ENCODE measurements at regions not wholly inside any gene's neighbourhood (a gene's known extent, or its start where the extent isn't known, plus 50 kb on each side); places are given as distances from the start of the nearest gene placed in this dataset.

- Histone ChIP-seq H3K9me3 (ENCODE audit: control insufficient read depth, insufficient read depth, low read depth, low read length) (no peaks in the 10 kb centered on the region), H3K4me3 (ENCODE audit: low read depth, low read length) (no peak overlapping the region), H3K4me1 (ENCODE audit: control insufficient read depth, insufficient read depth, low read length) (no peaks in the 10 kb centered on the region), H3K36me3 (ENCODE audit: control insufficient read depth in 2 of 2, insufficient read depth in 1 of 2, low read length in 2 of 2) (no peaks in the 10 kb centered on the region), H3K27ac (ENCODE audit: extremely low read depth, low read depth, low read length) (no peak overlapping the region)
- no peak for TF ChIP-seq ZNF707 (tag by site-specific recombination; IDR thresholded peaks at IDR 0.05)
- no peak for TF ChIP-seq BCL11A (tag by site-specific recombination; IDR thresholded peaks at IDR 0.05; ENCODE audit: low read depth)
- no peak for TF ChIP-seq TSHZ1 (tag by site-specific recombination; IDR thresholded peaks at IDR 0.05; ENCODE audit: borderline replicate concordance)
- TF ChIP-seq ZNF211 (tag by site-specific recombination; IDR thresholded peaks at IDR 0.05; ENCODE audit: low read depth): no peak
- TF ChIP-seq ZBTB21 (tag by site-specific recombination; IDR thresholded peaks at IDR 0.05): no peak
- TF ChIP-seq ZNF555 (tag by site-specific recombination; conservative IDR thresholded peaks at IDR 0.05): no peak
- TF ChIP-seq ZNF791 (tag by site-specific recombination; IDR thresholded peaks at IDR 0.05): no peak
- no peak for TF ChIP-seq ZNF501 (tag by site-specific recombination; IDR thresholded peaks at IDR 0.05)
- TF ChIP-seq ZNF19 (tag by site-specific recombination; IDR thresholded peaks at IDR 0.05; ENCODE audit: low read depth): no peak
- no peak for TF ChIP-seq ZNF776 (tag by site-specific recombination; IDR thresholded peaks at IDR 0.05; ENCODE audit: borderline replicate concordance)
- no peak for TF ChIP-seq ZNF521 (tag by site-specific recombination; IDR thresholded peaks at IDR 0.05)
- no peak for TF ChIP-seq ZNF488 (tag by site-specific recombination; IDR thresholded peaks at IDR 0.05)
- TF ChIP-seq ZNF157 (tag by site-specific recombination; IDR thresholded peaks at IDR 0.05): no peak
- no peak for TF ChIP-seq ZFP69B (tag by site-specific recombination; IDR thresholded peaks at IDR 0.05)
- ChIA-PET CTCF (interaction anchor here (0.7 kb wide), 1 partner anchor 615 kb away, joined by 3 read pairs; no protein-coding TSS in a partner anchor), POLR2A (no interaction called here)
These were observed 403.1 kb downstream of the VRK1 start for GRCh38 chr14:97200245-97200644.

- H3K36me3 ChIP-seq (ENCODE audit: control insufficient read depth in 2 of 2, insufficient read depth in 1 of 2, low read length in 2 of 2): no peaks in the 10 kb centered on the region
- H3K27ac ChIP-seq (ENCODE audit: extremely low read depth, low read depth, low read length): no peak overlapping the region
- H3K9me3 ChIP-seq (ENCODE audit: control insufficient read depth, insufficient read depth, low read depth, low read length): no peaks in the 10 kb centered on the region
- ChIA-PET POLR2A (no interaction called here), CTCF (no interaction called here)
- no peaks in the 10 kb centered on the region for H3K4me1 ChIP-seq (ENCODE audit: control insufficient read depth, insufficient read depth, low read length)
- H3K4me3 ChIP-seq (ENCODE audit: low read depth, low read length): no peak overlapping the region
- TF ChIP-seq IKZF3 (tag by site-specific recombination; IDR thresholded peaks at IDR 0.05) (no peak), ZNF423 (tag by site-specific recombination; IDR thresholded peaks at IDR 0.05) (no peak), ZNF626 (tag by site-specific recombination; IDR thresholded peaks at IDR 0.05) (no peak), ATF2 (tag by site-specific recombination; IDR thresholded peaks at IDR 0.05; ENCODE audit: low read depth) (no peak), ZNF23 (tag by site-specific recombination; IDR thresholded peaks at IDR 0.05; ENCODE audit: borderline replicate concordance) (no peak), ZBTB48 (tag by site-specific recombination; IDR thresholded peaks at IDR 0.05) (no peak), ZNF561 (tag by site-specific recombination; IDR thresholded peaks at IDR 0.05; ENCODE audit: borderline replicate concordance) (no peak), ZNF324 (tag by site-specific recombination; IDR thresholded peaks at IDR 0.05) (no peak), KLF7 (tag by site-specific recombination; IDR thresholded peaks at IDR 0.05; ENCODE audit: borderline replicate concordance) (no peak)
These were observed 409.7 kb downstream of the VRK1 start for GRCh38 chr14:97206916-97207315.
